K562 (cell line): ENCODE measurements at regions not wholly inside any gene's neighbourhood (a gene's known extent, or its start where the extent isn't known, plus 50 kb on each side); places are given as distances from the start of the nearest gene placed in this dataset.

Source experiments
- ATAC-seq: fragments of 200-7000 bp; cut with Tn5 transposase; 3 replicates; pipeline ENCODE4 v1.9.1; 2020; ENCODE audit warnings: moderate library complexity
- BruUV-seq: library from RNA; stranded (reverse); fragments of 400-500 nt; replicated peaks from 2 replicates; lab custom pipeline; 2021; lab: Mats Ljungman, UMichigan
- CTCF ChIA-PET: fragments of 300-600 bp; formaldehyde crosslinking; extraction: SDS; loops from one replicate; lab custom pipeline; 2021; ENCODE audit warnings: low intra/inter-chr PET ratio; lab: Yijun Ruan, JAX
- POLR2A ChIA-PET: fragments of 300-600, 350-650 bp; sonication (Branson Sonifier 250); formaldehyde crosslinking; extraction: SDS; loops from one replicate; lab custom pipeline; 2021; ENCODE audit warnings: antibody characterized with exemption, inconsistent platforms; lab: Yijun Ruan, JAX
- DNase-seq, 4 experiments: peaks; one replicate each; pipeline versions ENCODE4 v3.0.0 to v3.0.0-alpha.2; 2011 to 2018; ENCODE audit warnings: low spot score in 3 of 4, mixed read lengths in 3 of 4; ENCODE audit errors: extremely low read depth in 1 of 4
- FAIRE-seq: peaks from 2 replicates; lab custom pipeline; 2011; peaks lifted over from hg19 to GRCh38; lab: Jason Lieb, UNC
- H2AFZ ChIP-seq: 2 replicates; pipeline ENCODE4 v1.6.0; 2011; ENCODE audit warnings: low read depth, low read length, control low read depth, inconsistent platforms
- H3K27ac ChIP-seq: fragments of 200-600 bp; 3 replicates; pipeline ENCODE4 v1.8.0; 2011; ENCODE audit warnings: low read depth, mild to moderate bottlenecking, control low read depth, inconsistent platforms, low read length, moderate library complexity, mixed read lengths; ENCODE audit errors: extremely low read depth
- H3K27me3 ChIP-seq, 2 experiments: fragments of 300-600 bp in 1 of 2; 2 replicates in 1 of 2; 3 replicates in 1 of 2; pipeline versions ENCODE4 v1.6.0 to v1.8.0; 2011; ENCODE audit warnings: inconsistent platforms in 2 of 2, low read length in 2 of 2, mild to moderate bottlenecking in 1 of 2, mixed read lengths in 1 of 2, moderate library complexity in 1 of 2; ENCODE audit not compliant: control insufficient read depth in 2 of 2, insufficient read depth in 2 of 2
- H3K36me3 ChIP-seq: fragments of 300-600 bp; 3 replicates; pipeline ENCODE4 v1.8.0; 2011; ENCODE audit warnings: mild to moderate bottlenecking, low read length, inconsistent platforms; ENCODE audit not compliant: control insufficient read depth, insufficient read depth
- H3K4me1 ChIP-seq, 2 experiments: fragments of 200-600 bp in 1 of 2; replicated peaks in 1 of 2; 2 replicates in 1 of 2; 3 replicates in 1 of 2; pipeline versions ENCODE4 v1.5.1 to v1.8.0; 2011; ENCODE audit warnings: inconsistent platforms in 2 of 2, low read length in 2 of 2, mild to moderate bottlenecking in 1 of 2, mixed read lengths in 1 of 2, moderate library complexity in 1 of 2; ENCODE audit not compliant: control insufficient read depth in 2 of 2, insufficient read depth in 2 of 2
- H3K4me2 ChIP-seq: 2 replicates; pipeline ENCODE4 v1.6.1; 2011; ENCODE audit warnings: low read length, control low read depth, inconsistent platforms, mixed read lengths; ENCODE audit not compliant: insufficient read depth
- H3K4me3 ChIP-seq: fragments of 200-600 bp; sonication (generic), shearing (Covaris generic); 2 replicates; pipeline ENCODE4 v1.5.1; 2016; ENCODE audit warnings: control low read depth, inconsistent platforms
- H3K79me2 ChIP-seq: fragments of 200-600 bp; 3 replicates; pipeline ENCODE4 v1.8.0; 2011; ENCODE audit warnings: low read length, inconsistent platforms; ENCODE audit not compliant: control insufficient read depth, insufficient read depth
- H3K9ac ChIP-seq, 2 experiments: 2 replicates each; pipeline versions ENCODE4 v1.6.0 to v1.6.1; 2011; ENCODE audit warnings: low read depth in 2 of 2, low read length in 2 of 2, control low read depth in 1 of 2, inconsistent platforms in 1 of 2, mild to moderate bottlenecking in 1 of 2, mixed read lengths in 1 of 2; ENCODE audit not compliant: insufficient read depth in 1 of 2
- H3K9me1 ChIP-seq: one replicate; pipeline ENCODE4 v1.6.0; 2011; ENCODE audit warnings: inconsistent platforms, mild to moderate bottlenecking, low read length, moderate library complexity; ENCODE audit not compliant: control insufficient read depth, insufficient read depth
- H3K9me3 ChIP-seq: replicated peaks from 2 replicates; pipeline ENCODE4 v1.5.1; 2011; ENCODE audit warnings: low read depth, low read length, inconsistent platforms; ENCODE audit not compliant: control insufficient read depth, insufficient read depth
- H4K20me1 ChIP-seq: replicated peaks from 2 replicates; pipeline ENCODE4 v1.6.1; 2011; ENCODE audit warnings: low read length, inconsistent platforms, mixed read lengths; ENCODE audit not compliant: control insufficient read depth, insufficient read depth
- ATF1 ChIP-seq, 2 experiments: fragments of 450-650 bp in 1 of 2; IDR thresholded peaks; 2 replicates each; pipeline ENCODE4 v1.6.1; 2016; ENCODE audit warnings: missing compliant biosample characterization in 1 of 2, missing genetic modification characterization in 1 of 2
- BMI1 ChIP-seq: fragments of 150-350 bp; IDR thresholded peaks from 2 replicates; pipeline ENCODE4 v1.6.1; 2014; ENCODE audit warnings: low read length
- DPF2 ChIP-seq: fragments of 450-650 bp; IDR thresholded peaks from 2 replicates; pipeline ENCODE4 v1.6.1; 2016
- ETS2 ChIP-seq: IDR thresholded peaks from 2 replicates; pipeline ENCODE4 v1.6.1; 2016; ENCODE audit warnings: borderline replicate concordance, missing genetic modification characterization, mild to moderate bottlenecking, moderate library complexity, missing compliant biosample characterization; ENCODE audit not compliant: poor library complexity, severe bottlenecking
- GATAD2B ChIP-seq: fragments of 450-650 bp; IDR thresholded peaks from 2 replicates; pipeline ENCODE4 v1.6.1; 2017; ENCODE audit warnings: mild to moderate bottlenecking, borderline replicate concordance
- NFRKB ChIP-seq: fragments of 450-650 bp; IDR thresholded peaks from 2 replicates; pipeline ENCODE4 v1.6.1; 2016; ENCODE audit warnings: low read depth
- NRF1 ChIP-seq, 2 experiments: fragments of 450-650 bp; IDR thresholded peaks in 1 of 2; conservative IDR thresholded peaks in 1 of 2; 2 replicates each; pipeline ENCODE4 v1.6.1; 2014; ENCODE audit warnings: mild to moderate bottlenecking in 2 of 2
- WGBS: fragments of 100-300 bp; shearing (Covaris generic); methylation state at CpG from one replicate; pipeline ENCODE4 v1.1.6; 2016; ENCODE audit warnings: low coverage, mixed read lengths; ENCODE audit not compliant: insufficient coverage; ENCODE audit errors: missing lambda C conversion rate; 5-methylcytosine and 5-hydroxymethylcytosine counted together
- in situ Hi-C: fragments of 300-500 bp; cut with MboI; formaldehyde crosslinking; loops from 4 replicates; pipeline ENCODE4 v1.15.0; 2018; ENCODE audit warnings: inconsistent platforms, mixed read lengths
- intact Hi-C: fragments of 100-400 bp; cut with micrococcal nuclease; formaldehyde crosslinking; loops from 2 replicates; pipeline ENCODE4 v1.14.2; 2022
- TF ChIP-seq, protein P1 (sequence below), 2 experiments: fragments of 450-650 bp; formaldehyde crosslinking in 1 of 2; IDR thresholded peaks; 2 replicates each; pipeline versions ENCODE4 v1.4.0 to v1.6.1; 2014 to 2020; ENCODE audit warnings: mild to moderate bottlenecking in 2 of 2, borderline replicate concordance in 1 of 2, low read depth in 1 of 2
- TF ChIP-seq, protein P2 (sequence below): fragments of 450-650 bp; IDR thresholded peaks from 2 replicates; pipeline ENCODE4 v1.6.1; 2017; ENCODE audit warnings: antibody characterized with exemption
- TF ChIP-seq, protein P3 (sequence below): fragments of 250-450 bp; sonication (Bioruptor Pico); IDR thresholded peaks from 2 replicates; pipeline ENCODE4 v1.5.1; 2021; ENCODE audit warnings: mild to moderate bottlenecking

DNA sequence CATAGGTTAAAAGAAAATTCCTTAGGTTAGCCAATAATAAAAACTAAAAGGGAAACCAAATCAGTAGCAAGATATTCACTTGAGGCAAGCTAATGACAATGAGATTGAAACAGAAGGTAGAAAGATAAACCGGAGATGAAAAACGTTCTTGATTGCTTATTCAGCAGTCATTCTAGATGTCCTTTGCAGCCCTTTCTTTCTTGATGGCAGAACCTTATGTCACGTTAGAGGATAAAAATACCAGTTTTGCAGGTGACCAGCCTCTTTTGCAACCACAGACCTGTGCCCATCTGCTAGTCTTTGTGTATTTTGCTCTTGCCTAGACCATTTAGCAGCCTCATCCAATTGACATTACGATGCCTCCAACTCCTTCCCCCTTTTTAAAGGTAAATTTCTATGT lies 337.8 kb downstream of the DMAC1 start:
- POLR2A ChIA-PET, result no interaction called here
- FAIRE-seq, result no peak
- TF ChIP-seq DPF2 (no peak), NRF1 (conservative IDR thresholded peaks at IDR 0.05 in 1 of 2, IDR thresholded peaks at IDR 0.05 in 1 of 2) (no peak), ETS2 (tag) (no peak), NFRKB (no peak), BMI1 (no peak), GATAD2B (no peak), ATF1 (CRISPR knock-in tag; IDR thresholded peaks at IDR 0.05) (no peak), ATF1 (tag; IDR thresholded peaks at IDR 0.05) (no peak)
- TF ChIP-seq, protein P1, sequence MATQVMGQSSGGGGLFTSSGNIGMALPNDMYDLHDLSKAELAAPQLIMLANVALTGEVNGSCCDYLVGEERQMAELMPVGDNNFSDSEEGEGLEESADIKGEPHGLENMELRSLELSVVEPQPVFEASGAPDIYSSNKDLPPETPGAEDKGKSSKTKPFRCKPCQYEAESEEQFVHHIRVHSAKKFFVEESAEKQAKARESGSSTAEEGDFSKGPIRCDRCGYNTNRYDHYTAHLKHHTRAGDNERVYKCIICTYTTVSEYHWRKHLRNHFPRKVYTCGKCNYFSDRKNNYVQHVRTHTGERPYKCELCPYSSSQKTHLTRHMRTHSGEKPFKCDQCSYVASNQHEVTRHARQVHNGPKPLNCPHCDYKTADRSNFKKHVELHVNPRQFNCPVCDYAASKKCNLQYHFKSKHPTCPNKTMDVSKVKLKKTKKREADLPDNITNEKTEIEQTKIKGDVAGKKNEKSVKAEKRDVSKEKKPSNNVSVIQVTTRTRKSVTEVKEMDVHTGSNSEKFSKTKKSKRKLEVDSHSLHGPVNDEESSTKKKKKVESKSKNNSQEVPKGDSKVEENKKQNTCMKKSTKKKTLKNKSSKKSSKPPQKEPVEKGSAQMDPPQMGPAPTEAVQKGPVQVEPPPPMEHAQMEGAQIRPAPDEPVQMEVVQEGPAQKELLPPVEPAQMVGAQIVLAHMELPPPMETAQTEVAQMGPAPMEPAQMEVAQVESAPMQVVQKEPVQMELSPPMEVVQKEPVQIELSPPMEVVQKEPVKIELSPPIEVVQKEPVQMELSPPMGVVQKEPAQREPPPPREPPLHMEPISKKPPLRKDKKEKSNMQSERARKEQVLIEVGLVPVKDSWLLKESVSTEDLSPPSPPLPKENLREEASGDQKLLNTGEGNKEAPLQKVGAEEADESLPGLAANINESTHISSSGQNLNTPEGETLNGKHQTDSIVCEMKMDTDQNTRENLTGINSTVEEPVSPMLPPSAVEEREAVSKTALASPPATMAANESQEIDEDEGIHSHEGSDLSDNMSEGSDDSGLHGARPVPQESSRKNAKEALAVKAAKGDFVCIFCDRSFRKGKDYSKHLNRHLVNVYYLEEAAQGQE (IDR thresholded peaks at IDR 0.05; ENCODE audit: borderline replicate concordance), result no peak
- TF ChIP-seq, protein P1 (CRISPR knock-in tag; IDR thresholded peaks at IDR 0.05; ENCODE audit: low read depth), result no peak
- TF ChIP-seq, protein P2, sequence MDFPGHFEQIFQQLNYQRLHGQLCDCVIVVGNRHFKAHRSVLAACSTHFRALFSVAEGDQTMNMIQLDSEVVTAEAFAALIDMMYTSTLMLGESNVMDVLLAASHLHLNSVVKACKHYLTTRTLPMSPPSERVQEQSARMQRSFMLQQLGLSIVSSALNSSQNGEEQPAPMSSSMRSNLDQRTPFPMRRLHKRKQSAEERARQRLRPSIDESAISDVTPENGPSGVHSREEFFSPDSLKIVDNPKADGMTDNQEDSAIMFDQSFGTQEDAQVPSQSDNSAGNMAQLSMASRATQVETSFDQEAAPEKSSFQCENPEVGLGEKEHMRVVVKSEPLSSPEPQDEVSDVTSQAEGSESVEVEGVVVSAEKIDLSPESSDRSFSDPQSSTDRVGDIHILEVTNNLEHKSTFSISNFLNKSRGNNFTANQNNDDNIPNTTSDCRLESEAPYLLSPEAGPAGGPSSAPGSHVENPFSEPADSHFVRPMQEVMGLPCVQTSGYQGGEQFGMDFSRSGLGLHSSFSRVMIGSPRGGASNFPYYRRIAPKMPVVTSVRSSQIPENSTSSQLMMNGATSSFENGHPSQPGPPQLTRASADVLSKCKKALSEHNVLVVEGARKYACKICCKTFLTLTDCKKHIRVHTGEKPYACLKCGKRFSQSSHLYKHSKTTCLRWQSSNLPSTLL, result no peak
- TF ChIP-seq, protein P3, sequence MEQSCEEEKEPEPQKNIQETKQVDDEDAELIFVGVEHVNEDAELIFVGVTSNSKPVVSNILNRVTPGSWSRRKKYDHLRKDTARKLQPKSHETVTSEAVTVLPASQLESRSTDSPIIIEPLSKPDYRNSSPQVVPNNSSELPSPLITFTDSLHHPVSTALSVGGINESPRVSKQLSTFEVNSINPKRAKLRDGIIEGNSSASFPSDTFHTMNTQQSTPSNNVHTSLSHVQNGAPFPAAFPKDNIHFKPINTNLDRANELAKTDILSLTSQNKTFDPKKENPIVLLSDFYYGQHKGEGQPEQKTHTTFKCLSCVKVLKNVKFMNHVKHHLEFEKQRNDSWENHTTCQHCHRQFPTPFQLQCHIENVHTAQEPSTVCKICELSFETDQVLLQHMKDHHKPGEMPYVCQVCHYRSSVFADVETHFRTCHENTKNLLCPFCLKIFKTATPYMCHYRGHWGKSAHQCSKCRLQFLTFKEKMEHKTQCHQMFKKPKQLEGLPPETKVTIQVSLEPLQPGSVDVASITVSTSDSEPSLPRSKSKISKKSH (CRISPR knock-in tag), result no peak
- TF ChIP-seq, all 486 proteins: peak for 0
- BruUV-seq, result no TSS peak
- no peak overlapping the region for H3K9ac ChIP-seq
- ATAC-seq (no peak), DNase-seq (no peak)
- H3K4me3 ChIP-seq, result no peak overlapping the region
- H3K79me2 ChIP-seq, result no peaks in the 10 kb centered on the region
- no peak overlapping the region for H2AFZ ChIP-seq
- no peaks in the 10 kb centered on the region for H3K4me1 ChIP-seq
- no peaks in the 10 kb centered on the region for H4K20me1 ChIP-seq
- H3K36me3 ChIP-seq, result no peaks in the 10 kb centered on the region
- CTCF ChIA-PET, result no interaction called here
- in situ Hi-C loops (no loop called here), intact Hi-C loops (no loop called here)
- H3K9me3 ChIP-seq, result no peaks in the 10 kb centered on the region
- H3K9me1 ChIP-seq, result no peaks in the 10 kb centered on the region
- no peaks in the 10 kb centered on the region for H3K27me3 ChIP-seq
- no peak overlapping the region for H3K4me2 ChIP-seq
- no peak overlapping the region for H3K27ac ChIP-seq
- WGBS, result 2% methylated on average over 4 of the region's 4 CpGs
